Lung (tissue), 11 donors: ENCODE measurements at regions not wholly inside any gene's neighbourhood (a gene's known extent, or its start where the extent isn't known, plus 50 kb on each side); places are given as distances from the start of the nearest gene placed in this dataset.
A peak's percentile ranks its signal among the peaks of the same experiment; 100 is the strongest.

Experiments
- ATAC-seq: fragments of 200-7000 bp; cut with Tn5 transposase; one replicate; pipeline ENCODE4 v1.9.1; 2020; ENCODE audit warnings: moderate number of reproducible peaks; ENCODE audit not compliant: insufficient read depth, low FRiP score
- DNase-seq, 3 donors: peaks; one replicate each; pipeline ENCODE4 v3.0.0-alpha.2; 2013 to 2017
- H3K27ac ChIP-seq, 2 donors: one replicate each; pipeline ENCODE4 v1.5.1; 2013; ENCODE audit warnings: mild to moderate bottlenecking in 2 of 2, moderate library complexity in 2 of 2, control low read depth in 1 of 2, inconsistent platforms in 1 of 2, low read depth in 1 of 2, low read length in 1 of 2
- H3K27me3 ChIP-seq, 3 donors: one replicate each; pipeline ENCODE4 v1.5.1; 2013; ENCODE audit warnings: low read length in 2 of 3; ENCODE audit not compliant: control insufficient read depth in 3 of 3, insufficient read depth in 3 of 3
- H3K36me3 ChIP-seq, 4 donors: one replicate each; pipeline ENCODE4 v1.5.1; 2013; ENCODE audit warnings: low read length in 4 of 4, mild to moderate bottlenecking in 1 of 4, moderate library complexity in 1 of 4; ENCODE audit not compliant: control insufficient read depth in 4 of 4, insufficient read depth in 4 of 4
- H3K4me1 ChIP-seq, 5 donors: one replicate each; pipeline ENCODE4 v1.5.1; 2013; ENCODE audit warnings: low read length in 5 of 5, mild to moderate bottlenecking in 2 of 5, moderate library complexity in 1 of 5; ENCODE audit not compliant: control insufficient read depth in 5 of 5, insufficient read depth in 5 of 5
- H3K4me3 ChIP-seq: one replicate; pipeline ENCODE4 v1.5.1; 2013; ENCODE audit warnings: mild to moderate bottlenecking, control low read depth, moderate library complexity
- H3K9ac ChIP-seq, 2 donors: one replicate each; pipeline ENCODE4 v1.5.1; 2013; ENCODE audit warnings: low read length in 2 of 2, control low read depth in 1 of 2; ENCODE audit not compliant: insufficient read depth in 1 of 2
- H3K9me3 ChIP-seq, 4 donors: one replicate each; pipeline ENCODE4 v1.5.1; 2013; ENCODE audit warnings: low read length in 3 of 4, mild to moderate bottlenecking in 1 of 4, moderate library complexity in 1 of 4; ENCODE audit not compliant: control insufficient read depth in 4 of 4, insufficient read depth in 3 of 4
- CTCF ChIP-seq: IDR thresholded peaks from 2 replicates; pipeline ENCODE4 v1.5.1; 2012; ENCODE audit warnings: mild to moderate bottlenecking; ENCODE audit errors: control extremely low read depth, extremely low read depth
- WGBS, 2 donors: extraction: QIAGEN DNeasy Blood & Tissue Kit; methylation state at CpG; one replicate each; pipeline ENCODE4 v1.1.7; 2013; 5-methylcytosine and 5-hydroxymethylcytosine counted together
- donor health status: control.
- donor health status: control.
- donor health status: Bipolar disorder and iron deficiency.
- donor health status: healthy.
- donor health status: DM: yes; HTN: yes; CAD: no.

DNA sequence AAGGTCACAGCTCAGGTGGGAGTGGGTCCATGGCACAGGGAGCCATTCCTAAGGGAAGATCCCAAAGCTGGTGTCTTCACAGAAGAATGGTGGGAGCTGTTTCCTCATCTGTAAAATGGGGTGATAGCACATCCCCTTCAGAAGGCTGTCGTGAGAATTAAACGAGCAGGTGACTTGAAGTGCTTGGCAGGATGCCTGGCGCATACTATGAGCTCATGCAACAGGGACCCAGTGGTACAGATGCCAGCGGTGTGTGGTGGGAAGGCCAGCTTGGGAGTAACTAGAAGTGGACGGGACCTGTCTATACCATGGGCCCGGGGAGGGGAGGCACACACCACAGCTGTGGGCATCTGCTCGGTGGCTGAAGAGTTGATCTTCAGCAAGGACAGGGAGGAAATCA lies 189.3 kb upstream of the TNRC6C start:
- Histone ChIP-seq H3K9ac (no peak overlapping the region), H3K27me3 (no peaks in the 10 kb centered on the region), H3K4me3 (no peak overlapping the region), H3K36me3 (no peaks in the 10 kb centered on the region), H3K4me1 (peaks cover 0 to 11% (median 0%) of the 10 kb centered on the region in 5 donors), H3K27ac (no peak overlapping the region), H3K9me3 (no peaks in the 10 kb centered on the region)
- WGBS, 2 donors, result 63 to 85% methylated on average over 7 of the region's 7 CpGs
- no peak for TF ChIP-seq CTCF
- ATAC-seq, result no peak
- DNase-seq, result peak; percentile 19 to 49 (median 45)

DNA sequence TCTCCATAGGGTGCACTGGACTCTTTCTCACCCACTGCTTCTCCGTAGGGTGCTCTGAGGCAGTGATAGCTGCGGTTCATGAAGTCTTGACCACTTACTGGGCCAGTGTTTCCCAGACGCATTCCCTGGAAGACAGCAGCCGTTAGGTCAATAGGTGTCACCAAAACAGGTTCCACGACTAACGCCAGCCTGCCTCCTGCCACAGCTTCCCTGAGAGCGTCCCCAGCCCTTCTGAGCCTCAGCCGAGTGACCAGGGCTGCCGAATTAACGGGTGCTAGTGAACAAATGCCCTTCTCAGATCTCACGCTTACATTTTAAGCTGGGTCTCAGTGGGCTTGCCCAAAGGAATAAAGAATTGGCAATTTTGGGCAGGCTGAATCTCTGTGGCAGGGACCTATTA lies 188.7 kb upstream of the TNRC6C start:
- no peak for DNase-seq
- Histone ChIP-seq H3K27me3 (no peaks in the 10 kb centered on the region), H3K36me3 (no peaks in the 10 kb centered on the region), H3K27ac (no peak overlapping the region), H3K9me3 (no peaks in the 10 kb centered on the region), H3K9ac (no peak overlapping the region), H3K4me1 (peaks cover 0 to 11% (median 0%) of the 10 kb centered on the region in 5 donors), H3K4me3 (no peak overlapping the region)
- no peak for TF ChIP-seq CTCF
- 75 to 82% methylated on average over 11 of the region's 11 CpGs for WGBS, 2 donors
- no peak for ATAC-seq

DNA sequence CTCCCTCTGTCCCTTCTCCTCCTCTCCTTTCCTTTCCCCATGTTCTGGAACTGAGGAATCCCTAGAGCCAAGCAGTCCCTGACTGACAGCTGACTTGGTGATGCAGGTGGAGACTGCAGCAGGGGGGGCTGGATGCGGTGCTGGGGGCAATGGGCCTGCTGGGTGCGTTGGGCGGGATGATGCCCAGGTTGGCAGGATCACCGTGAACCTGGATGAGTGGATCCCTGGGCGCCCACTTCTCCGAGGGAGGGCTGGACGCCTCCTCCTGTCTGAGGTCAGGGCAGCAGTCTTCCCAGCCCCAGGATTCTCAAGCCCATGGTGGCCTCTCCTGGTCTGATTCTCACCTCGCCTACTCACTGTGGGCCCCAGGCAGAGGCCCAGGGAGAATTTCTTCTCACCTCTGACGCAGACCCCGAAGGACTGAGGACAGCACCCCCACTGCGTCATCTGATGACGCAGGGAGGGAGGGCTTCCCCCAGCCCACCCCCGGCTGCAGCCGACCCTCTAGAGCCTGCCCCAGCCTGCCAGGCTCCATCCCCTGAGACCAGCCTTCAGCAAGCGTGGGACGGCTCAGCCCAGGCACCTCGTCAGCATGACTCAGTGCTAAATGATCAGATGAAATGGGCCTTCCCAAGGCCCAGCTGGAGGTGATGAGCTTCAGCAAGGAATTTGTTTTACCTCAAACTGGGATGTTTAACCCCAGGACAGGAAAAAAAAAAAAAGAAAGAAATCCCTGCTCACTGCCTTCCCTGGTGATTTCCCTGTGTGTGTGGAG lies 188.0 kb upstream of the TNRC6C start:
- no peaks in the 10 kb centered on the region for H3K9me3 ChIP-seq
- ATAC-seq (no peak), DNase-seq (peak in 1 of 3 donors; percentile 25)
- peaks cover 0 to 11% (median 0%) of the 10 kb centered on the region in 5 donors for H3K4me1 ChIP-seq
- no peak for TF ChIP-seq CTCF
- WGBS, 2 donors, result 81 to 88% methylated on average over 17 of the region's 17 CpGs
- no peak overlapping the region for H3K9ac ChIP-seq
- H3K36me3 ChIP-seq, result no peaks in the 10 kb centered on the region
- no peak overlapping the region for H3K27ac ChIP-seq
- H3K27me3 ChIP-seq, result no peaks in the 10 kb centered on the region
- H3K4me3 ChIP-seq, result no peak overlapping the region
